GM18870 (cell line): ENCODE measurements at regions not wholly inside any gene's neighbourhood (a gene's known extent, or its start where the extent isn't known, plus 50 kb on each side); places are given as distances from the start of the nearest gene placed in this dataset.
A peak's percentile ranks its signal among the peaks of the same experiment; 100 is the strongest.
"Not testable (repeated sequence)": the region's sequence is repeated elsewhere in the genome, so short reads cannot be mapped to it uniquely, and the experiment has no call there.

Experiments used
- ATAC-seq: cut with Tn5 transposase; IDR thresholded peaks from one replicate; pipeline ENCODE4 v1.9.1; 2021; ENCODE audit warnings: moderate library complexity; ENCODE audit not compliant: unreplicated experiment

DNA sequence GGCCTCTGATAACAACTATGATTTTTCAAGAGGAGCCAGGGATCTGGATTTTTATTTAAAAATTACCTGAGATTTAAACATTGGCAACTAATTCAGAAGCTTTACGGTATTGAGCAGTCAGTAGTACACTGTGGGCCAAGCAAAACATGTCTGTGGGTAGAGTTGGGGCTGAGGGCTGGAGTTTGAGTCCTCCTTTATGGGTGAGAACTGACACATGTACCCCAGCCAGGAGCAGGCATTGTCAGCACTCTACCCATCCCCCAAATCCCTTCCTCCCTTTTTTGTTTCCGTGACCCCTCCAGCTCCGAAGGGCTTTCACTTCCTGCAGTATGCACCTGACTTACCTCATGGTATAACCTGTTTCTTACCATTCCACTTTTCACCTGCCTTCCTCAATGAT is 131.4 kb downstream of the SNX5 start:
- ATAC-seq, result no peak

DNA sequence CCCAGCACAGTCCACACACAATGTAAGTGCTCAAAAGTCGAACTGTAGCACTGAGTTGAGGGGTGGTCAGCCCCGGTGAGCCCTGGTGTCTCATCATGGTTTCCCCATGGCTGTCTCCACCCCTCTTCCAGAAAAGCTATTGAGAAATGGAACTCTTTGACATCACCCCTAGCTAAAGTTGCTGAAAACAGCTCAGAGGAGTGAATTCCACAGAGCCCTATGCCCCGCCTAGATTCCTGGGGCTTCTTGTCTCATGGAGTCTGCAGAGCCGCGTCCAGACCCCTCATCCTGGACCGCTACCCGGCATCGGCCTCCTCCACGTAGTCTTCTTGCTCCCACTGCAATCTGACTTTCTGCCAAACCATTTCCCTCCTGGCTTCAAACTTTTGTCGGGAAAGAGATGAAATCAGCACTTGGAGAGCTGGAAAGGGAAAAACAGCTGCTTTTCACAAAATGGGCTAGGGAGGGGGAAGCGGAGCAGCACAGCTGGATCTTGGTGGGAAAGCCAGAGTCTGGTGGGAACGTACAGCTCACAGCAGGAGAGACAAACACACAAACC is 132.2 kb downstream of the SNX5 start:
- no peak for ATAC-seq

DNA sequence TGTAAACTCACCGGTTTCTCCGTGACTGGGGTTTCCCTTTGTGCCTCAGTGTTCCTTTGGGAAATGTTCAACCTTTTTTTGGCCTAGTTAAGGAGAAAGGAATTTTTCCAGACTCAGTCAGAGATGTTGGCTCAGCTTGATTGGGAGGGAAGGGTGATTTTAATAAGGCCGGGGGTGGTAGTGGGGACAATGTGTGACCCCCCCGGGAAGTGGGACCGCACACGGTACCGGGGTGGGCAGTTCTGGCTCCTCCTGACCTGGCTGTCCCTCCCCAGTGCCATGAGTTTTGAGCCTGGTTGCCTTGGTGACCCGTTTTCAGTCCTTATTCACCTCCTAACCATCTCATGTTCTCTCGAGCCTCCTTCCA is 132.7 kb downstream of the SNX5 start:
- no peak for ATAC-seq

DNA sequence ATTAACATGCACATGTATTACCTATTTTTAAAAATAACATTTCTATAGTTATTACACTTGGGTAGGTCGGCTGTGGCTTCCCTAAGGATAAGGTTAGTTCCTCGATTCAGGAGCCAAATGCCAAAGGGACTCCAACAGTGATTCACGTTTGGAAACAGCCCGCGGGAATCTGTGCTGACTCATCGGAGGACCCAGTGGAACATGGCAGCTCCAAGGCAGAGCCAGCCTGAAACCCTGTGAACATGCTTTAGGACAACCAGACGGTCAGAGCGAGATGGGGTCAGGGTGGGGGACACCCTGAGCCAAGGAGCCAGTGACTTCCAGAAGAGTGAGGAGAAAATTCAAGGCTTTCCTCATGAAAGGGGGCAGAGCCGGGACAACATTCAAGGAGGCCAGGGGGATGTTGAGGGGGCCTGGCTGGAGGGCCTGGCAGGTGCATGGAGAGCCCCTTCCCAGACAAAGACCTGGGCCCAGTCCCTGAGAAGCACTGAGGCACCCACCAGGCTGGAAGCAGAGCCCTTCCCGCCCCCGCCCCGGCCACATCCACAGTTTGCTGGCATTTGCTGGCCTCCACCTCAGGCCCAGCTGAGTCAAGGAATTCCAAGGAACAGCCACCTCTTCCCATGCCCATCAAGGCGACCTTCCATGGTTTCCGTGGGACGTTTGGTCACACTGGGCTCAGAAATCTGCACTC is 133.2 kb downstream of the SNX5 start:
- ATAC-seq, result no peak

DNA sequence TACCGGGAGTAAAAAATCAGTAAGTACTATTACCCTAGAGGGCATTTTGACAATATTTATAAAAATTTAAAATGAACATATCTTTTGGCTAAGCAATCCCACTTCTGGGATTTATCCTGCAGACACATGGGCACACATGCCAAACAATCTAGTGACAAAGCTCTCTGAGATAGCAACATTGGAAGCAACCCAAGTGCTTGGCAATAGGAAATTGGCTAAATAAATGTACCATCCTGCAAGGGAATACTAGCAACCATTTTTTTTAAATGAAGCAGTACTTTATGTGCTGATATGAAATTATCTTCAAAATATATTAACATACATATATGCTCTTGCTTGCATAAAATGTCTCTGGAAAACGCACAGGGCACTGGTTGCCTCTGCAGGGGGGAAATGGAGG is 133.8 kb downstream of the SNX5 start:
- no peak for ATAC-seq

DNA sequence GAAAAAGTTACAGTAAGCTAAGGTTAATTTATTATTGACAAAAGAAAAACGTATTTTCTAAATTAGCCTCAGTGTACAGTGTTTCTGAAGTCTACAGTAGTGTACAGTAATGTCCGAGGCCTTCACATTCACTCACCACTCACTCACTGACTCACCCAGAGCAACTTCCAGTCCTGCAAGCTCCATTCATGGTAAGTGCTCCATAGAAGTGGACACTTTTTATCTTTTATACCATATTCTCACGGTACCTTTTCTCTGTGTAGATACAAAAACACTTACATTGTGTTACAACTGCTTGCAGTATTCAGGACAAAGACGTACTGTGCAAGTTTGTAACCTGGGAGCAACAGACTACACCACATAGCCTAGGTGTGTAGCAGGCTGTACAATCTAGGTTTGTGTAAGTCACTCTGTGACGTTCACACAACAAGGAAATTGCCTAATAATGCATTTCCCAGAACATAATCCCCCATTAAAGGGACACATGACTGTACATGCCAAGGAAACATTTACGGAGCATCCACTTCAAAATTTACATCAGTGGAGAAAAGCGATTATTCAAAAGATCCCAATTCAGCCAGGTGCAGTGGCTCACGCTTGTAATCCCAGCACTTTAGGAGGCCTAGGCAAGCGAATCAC is 133.4 kb downstream of the BANF2 start:
- ATAC-seq, result no peak

DNA sequence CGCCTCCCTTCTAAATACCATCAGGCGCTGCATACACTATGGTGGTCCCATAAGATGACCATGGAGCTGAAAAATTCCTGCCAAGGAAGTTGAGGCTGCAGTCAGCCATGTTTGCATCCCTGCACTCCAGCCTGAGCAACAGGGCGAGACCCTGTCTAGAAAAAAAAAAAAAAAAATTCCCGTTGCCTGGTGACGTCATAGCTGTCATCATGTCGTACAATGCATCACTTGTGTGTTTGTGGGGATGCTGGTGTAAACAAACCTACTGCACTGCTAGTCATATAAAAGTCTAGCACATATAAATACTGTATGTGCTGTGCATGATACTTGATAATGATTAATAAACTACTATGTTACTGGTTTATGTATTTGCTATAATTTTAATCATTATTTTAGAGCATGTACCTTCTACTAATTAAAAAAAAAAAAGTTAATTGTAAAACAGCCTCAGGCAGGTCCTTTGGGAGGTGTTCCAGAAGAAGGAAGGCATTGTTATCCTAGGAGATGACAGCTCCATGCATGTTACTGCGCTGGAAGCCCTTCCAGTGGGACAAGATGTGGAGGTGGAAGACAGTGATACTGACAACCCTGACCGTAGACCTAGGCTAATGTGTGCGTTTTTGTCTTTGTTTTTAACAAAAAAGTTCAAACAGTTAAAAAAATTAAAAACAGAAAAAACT is 132.6 kb downstream of the BANF2 start:
- no peak for ATAC-seq

DNA sequence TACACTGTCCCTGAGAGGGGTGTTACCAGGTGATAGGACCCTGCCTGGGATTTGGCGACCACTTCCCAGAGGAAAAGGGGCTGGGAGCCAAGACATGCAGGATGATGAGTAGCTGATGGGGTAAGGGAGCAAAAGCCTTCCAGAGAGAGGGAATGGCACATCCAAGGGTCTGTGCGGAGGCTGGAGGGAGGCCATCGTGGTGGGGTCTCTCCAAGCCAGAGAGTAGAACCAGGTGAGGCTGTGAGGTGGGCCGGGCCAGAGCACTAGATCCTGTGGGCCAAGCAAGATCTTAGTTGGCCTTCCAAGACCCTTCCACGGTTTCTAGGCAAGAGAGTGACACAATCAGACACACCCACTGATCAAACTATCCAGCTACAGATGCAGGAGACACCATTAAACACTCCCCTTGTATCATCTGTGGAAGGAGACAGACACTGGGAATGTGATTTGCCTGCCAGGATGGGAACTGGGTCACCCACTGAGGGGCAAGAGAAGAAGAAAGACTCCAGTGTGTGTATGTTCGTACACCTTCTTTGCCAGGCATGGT is 128.9 kb downstream of the BANF2 start:
- ATAC-seq, result no peak

DNA sequence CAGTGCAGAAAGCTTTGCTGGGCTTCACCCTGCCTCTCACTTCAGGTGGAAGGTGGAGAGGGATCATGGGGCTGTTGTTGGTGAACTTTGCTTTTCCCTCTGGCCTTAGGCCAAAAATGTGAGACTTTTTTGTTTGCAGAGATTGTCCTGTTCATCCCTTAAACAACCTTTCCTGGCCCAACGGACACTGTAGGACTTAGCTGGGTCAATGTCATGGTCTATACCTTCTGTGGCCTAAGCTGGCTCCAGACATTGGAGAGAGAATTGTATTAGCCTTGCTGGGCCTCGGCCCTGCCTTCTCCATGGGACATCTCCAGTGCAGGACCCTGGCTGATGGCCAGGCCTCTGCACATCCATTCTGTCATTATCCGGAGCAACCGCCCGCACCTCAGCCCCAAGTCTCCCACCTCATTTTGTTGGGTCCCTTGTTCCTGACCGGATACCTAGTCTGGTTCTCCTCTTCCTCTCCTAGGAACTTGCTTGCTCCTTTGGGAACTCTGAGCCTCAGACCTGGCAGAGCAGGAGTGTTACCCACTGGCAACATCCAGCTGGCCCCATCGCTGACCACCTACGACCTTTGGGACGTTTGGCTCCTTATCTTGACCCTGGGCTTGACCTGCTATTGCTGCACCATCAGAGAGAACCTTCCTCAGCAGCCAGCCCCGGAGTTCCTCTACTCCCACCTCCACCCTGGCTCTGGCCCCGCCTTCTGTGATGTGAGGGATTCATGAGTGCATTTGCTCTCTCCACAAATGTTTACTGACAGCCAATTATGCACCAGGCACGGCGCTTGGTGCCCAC is 128.2 kb downstream of the BANF2 start:
- no peak for ATAC-seq

DNA sequence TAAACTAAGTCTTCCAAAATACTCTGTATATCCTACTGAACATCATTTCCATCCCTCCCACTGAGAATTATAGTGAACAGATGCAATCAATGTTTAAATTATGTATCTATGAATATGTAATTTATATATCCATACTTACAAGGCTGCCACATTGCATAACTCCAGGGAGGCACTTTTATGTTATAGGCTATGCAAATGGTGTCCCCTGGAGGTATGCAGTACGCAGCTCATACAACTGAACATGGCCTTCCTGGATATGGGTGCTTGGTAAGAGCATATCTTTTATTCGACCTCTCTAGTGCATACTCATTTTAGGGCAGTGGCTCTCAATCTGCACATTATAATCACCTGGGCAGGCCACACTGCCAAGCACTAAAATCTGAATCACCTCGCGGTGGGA is 127.3 kb downstream of the BANF2 start:
- ATAC-seq, result no peak

DNA sequence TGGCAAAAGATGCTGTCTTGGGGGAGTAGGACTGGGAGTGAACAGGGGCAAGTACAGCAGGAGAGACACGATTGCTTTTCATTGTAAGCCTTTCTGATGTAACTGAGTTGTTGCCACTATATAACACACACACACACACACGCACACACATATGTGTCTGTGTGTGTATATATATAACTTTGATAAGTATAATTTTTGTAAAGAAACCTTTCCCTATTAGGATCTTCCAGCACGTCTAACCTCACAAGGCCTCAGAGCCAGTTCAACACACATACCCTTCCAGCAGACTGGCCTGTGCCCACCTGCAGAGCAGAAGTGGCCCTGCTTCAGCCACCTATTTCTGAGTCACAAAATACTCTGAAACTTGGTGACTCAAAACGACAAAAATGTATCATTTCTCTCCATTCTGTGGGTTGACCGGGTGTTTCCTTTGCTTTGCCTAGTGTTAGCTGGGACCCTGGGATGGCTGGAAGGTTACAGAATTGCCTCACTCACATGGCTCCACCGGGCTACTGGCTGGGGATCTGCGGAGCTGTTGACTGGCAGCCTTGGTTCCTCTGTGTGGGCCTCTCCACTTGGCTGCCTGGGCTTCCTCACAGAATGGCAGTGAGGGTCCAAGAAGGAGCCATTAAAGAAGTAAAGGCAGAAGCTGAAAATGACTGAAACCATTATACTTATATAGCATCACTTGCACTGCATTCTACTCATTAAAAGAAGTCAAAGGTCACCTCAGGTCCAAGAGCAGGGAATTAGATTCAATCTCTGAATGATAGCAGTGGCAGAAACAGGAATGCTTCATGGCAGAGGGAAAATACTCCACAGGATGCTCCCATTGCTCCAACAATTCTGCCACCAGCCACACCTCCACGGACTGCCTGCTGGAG is 126.4 kb downstream of the BANF2 start:
- ATAC-seq, result peak; percentile 92

DNA sequence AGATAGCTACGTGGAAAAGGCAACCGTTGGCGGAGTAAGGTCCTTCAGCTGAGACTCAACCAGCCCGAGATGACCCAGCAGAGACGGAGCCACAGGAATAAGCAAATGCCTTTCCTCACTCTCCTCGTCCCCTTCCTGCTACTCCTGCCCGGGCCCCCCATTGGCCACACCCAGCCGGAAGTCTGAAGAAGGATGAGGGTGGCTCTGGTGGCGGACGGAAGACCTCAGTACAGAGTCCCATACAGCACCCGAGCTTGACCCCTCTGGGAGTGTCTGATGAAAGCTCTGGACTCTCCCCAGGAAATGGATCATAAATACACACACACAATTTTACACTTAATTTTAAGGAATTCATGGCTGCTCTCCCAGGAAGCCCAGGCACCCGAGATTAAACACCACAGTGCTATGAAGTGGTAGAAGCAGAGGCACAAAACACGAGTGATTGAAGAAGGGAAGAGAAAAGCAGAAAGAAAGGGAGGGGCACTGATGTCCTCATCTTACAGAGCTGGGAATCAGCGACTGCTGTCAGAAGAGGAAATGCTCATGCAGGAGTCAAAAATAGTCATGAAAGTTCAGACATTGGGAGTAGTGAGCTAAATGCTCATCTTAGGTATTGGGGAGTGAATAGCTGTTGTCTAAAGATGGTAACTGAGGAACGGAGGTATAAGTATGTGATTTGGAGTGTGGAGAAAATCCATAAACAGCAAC is 125.6 kb downstream of the BANF2 start:
- no peak for ATAC-seq

DNA sequence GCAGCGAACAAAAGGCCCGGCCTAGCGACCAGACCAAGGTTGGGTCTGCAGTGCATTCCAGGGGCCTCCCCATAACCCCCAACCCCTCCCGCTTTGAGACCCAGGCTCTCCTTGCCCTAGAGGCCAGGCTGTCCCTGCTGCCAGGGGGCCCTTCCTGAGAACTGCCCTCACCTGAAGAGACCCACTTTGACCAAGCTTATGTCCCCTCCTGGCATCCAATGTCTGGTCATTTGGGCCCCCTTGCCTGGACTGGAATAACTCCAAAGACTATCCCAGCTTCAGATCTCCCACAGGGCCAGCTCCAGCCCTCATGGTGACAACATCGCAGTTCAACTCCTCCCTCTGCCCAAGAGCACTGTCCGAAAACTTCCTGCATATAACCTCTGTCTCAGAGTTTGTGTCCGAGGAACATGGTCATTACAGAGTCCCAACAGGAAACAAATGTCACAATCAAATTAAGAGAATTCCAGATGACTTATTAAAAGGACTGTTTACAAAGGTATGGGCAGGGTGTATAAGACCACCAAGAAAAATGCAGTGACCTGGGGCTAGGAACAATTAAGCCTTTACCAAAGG is 125.0 kb downstream of the BANF2 start:
- ATAC-seq, result no peak

DNA sequence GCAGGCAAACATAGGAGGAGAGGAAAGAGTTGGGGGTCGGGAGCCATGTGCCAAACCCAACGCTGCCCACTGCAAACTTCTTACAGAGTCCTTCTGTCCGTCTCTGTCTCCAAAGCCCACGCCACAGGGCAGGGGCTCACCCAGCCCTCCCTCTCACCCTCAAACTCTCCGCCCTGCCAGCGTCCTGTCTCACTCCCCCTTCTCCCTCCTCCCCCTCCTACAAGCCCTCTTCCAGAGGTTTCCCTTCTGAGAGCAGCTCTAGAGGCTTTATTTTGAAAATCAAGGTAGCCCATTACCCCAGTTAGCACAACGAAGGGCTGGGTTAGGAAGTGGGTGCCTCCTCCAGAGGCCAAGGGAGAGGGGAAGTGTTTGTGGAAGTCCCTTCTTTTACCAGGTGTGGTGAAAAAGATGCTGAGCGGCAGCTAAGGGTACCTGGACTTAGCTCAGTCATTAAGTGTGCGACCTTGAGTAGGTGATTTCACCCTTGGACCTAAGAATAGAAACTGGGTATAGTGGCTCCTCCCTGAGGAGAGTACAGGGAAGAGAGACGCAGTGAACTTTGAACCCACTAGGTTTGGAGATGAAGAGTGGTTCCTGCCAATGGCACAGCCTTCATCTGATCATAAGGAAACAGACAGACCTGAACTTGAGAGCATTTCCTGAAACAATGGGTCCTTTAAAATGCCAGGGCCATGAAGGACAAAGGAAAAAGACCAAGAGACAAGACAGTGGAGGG is 123.8 kb downstream of the BANF2 start:
- ATAC-seq, result no peak

DNA sequence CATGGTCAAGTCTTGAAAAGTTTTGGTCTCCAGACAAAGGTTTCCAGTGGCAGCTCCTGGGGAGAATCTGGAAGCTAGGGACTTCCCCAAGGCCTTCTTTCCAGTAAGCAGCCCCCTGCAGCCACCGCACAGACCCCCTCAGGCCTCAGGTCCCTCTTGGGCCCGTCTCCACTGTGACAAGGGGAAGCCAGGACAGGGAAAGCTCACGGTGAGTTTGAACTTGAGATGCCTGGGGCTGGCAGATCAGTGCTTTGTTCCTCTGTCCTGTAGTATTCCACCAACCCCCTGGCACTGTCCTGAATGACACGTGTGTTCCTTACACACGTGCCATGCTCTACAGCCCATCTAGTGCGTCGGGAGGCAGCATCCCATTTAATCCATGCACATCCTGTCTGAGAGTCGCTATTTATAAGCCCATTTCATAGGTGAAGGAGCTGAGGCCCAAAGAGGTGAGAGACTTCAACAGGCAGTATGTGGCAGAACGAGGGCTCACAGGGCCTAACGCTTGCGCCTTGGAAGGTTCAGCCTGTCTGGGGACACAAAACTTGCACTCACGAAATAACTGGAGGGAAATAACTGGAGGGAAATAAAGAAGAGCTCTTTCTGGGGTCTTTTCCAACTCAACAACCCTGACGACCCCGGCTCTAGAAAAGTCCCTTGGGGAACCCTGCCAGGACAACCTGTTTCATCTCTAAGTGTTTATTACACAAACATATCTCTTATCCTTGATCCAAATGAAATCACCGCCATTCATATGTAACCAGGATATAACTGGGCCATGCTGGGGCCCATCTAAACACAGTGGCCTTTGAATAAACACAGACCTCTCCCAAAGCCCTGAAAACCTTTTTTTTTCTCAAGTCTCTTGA is 123.0 kb downstream of the BANF2 start:
- no peak for ATAC-seq

DNA sequence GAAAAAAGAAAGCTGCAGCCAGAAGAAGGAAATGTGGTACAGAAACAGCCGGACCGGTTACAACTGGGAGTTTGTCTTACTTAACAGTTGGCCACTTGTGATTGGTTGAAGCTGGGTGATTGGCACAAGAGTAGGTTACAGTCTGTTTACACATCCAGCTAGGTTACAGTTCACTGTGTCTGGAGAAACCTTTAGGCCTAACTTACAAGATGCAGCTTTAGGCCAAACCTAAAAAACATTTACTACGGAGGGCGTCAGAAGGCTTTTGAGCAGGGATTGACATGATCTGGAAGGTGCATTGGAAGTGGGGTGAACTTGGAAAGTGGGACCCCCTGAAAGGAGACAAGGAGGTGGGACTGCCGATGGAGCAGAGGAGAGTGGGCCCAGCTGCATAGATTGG is 122.3 kb downstream of the BANF2 start:
- no peak for ATAC-seq

DNA sequence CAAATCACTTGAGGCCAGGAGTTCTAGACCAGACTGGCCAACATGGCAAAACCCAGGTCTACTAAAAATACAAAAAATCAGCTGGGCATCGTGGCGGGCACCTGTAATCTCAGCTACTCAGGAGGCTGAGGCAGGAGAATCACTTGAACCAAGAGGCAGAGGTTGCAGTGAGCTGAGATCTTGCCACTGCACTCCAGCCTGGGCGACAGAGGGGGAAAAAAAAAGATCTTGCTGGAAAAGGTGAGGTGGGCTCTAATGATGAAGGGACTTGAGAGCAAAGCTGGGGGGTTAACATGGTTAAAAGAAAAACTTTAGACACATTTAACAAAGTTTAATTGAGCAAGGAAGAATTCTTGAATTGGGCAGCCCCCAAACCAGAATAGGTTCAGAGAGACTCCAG is 121.8 kb downstream of the BANF2 start:
- ATAC-seq, result not testable (repeated sequence)
